ENCODE measurements at regions not wholly inside any gene's neighbourhood (a gene's known extent, or its start where the extent isn't known, plus 50 kb on each side); places are given as distances from the start of the nearest gene placed in this dataset.
A peak's percentile ranks its signal among the peaks of the same experiment; 100 is the strongest.

DNA sequence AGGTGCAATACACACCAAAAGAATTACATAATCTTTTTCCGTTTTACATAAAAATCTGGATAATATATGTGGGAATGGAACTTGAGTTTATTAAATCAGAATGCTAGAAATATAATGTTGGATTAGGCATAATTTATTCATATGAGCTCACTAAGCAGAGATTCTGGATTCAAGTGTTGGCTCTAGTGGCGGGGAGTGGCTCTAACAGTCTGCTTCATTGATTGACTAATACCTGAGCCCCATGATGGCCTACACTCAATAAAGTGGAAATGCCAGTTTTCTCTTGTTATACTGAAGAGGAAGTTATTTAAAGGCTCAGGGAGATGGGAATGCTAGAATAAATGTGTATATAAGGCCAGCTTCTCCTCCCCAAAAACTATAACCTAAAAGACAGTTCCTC lies 285.5 kb upstream of the MOCS1 start:
- Histone ChIP-seq H3K36me3 (no peaks in the 10 kb centered on the region), H3K27ac (no peak overlapping the region), H3K4me1 (no peaks in the 10 kb centered on the region), H3K9me3 (no peaks in the 10 kb centered on the region), H3K27me3 (no peaks in the 10 kb centered on the region), H3K4me3 (no peak overlapping the region)
- intact Hi-C loops (cut with DNase I): no loop called here
- ATAC-seq (no peak), DNase-seq (no peak)
- TF ChIP-seq POLR2A (IDR thresholded peaks at IDR 0.05) (no peak), CTCF (IDR thresholded peaks at IDR 0.05) (no peak)
- WGBS (ENCODE audit: insufficient coverage, low coverage, low lambda C conversion rate, missing lambda C conversion rate): 79% methylated on average over 2 of the region's 2 CpGs

DNA sequence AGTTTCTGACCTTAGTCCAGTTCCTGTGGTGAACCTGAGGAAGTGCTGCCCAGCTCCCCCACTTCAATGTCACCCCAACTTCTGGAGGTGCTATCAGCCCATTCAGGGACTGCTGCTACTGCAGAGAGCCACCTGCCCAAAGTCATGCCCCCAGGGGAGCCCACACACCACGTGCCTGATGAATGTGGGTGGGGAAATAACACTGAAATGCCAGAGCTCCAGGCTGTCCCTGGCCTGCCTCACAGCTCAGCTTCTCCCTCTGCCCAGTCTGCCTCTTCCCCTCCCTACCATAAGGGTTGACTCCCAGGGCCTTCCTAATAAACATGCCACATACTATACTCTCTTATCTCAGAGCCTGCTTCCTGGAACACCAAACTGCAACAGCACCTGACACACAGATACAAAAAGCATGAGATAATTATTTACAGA lies 276.4 kb upstream of the MOCS1 start:
- 0% methylated on average over 1 of the region's 1 CpG for WGBS (ENCODE audit: insufficient coverage, low coverage, low lambda C conversion rate, missing lambda C conversion rate)
- Histone ChIP-seq H3K9me3 (no peaks in the 10 kb centered on the region), H3K4me1 (no peaks in the 10 kb centered on the region), H3K27me3 (no peaks in the 10 kb centered on the region), H3K4me3 (no peak overlapping the region), H3K27ac (no peak overlapping the region), H3K36me3 (no peaks in the 10 kb centered on the region)
- TF ChIP-seq POLR2A (IDR thresholded peaks at IDR 0.05) (no peak), CTCF (IDR thresholded peaks at IDR 0.05) (no peak)
- DNase-seq (no peak), ATAC-seq (peak in 1 of 4 donors; percentile 44)
- intact Hi-C loops (cut with DNase I): no loop called here

DNA sequence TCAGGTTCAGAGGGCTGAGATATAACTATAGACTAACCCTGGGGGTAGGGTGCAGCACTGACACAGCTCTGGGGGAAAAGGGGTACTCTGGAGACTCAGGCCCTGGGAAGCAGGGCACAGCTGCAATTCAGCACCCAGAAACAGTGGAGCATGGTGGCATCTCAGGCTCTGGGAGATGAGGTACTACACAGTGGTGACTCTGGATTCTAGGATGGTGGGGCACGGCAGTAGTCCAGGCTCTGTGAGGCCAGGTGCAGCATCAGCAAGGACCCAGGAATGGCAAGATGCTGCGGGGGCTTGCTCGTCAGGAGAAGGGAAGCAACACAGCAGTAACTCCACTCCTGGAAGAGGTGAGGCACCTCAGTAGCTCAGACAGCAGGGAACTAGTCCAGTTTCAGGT lies 271.5 kb upstream of the MOCS1 start:
- 80% methylated on average over 1 of the region's 3 CpGs for WGBS (ENCODE audit: insufficient coverage, low coverage, low lambda C conversion rate, missing lambda C conversion rate)
- intact Hi-C loops (cut with DNase I): no loop called here
- no peaks in the 10 kb centered on the region for H3K4me1 ChIP-seq
- ATAC-seq (no peak), DNase-seq (no peak)
- no peak for TF ChIP-seq CTCF (IDR thresholded peaks at IDR 0.05)
- TF ChIP-seq POLR2A (IDR thresholded peaks at IDR 0.05): no peak
- H3K36me3 ChIP-seq: no peaks in the 10 kb centered on the region
- no peak overlapping the region for H3K4me3 ChIP-seq
- peaks cover 0 to 11% (median 0%) of the 10 kb centered on the region in 4 donors for H3K9me3 ChIP-seq
- no peaks in the 10 kb centered on the region for H3K27me3 ChIP-seq
- no peak overlapping the region for H3K27ac ChIP-seq

GRCh38 chr6:40205004-40205403 lies 270.7 kb upstream of the MOCS1 start:
- 80% methylated on average over 1 of the region's 1 CpG for WGBS (ENCODE audit: insufficient coverage, low coverage, low lambda C conversion rate, missing lambda C conversion rate)
- H3K4me1 ChIP-seq: no peaks in the 10 kb centered on the region

More at GRCh38 chr6:40205004-40205403, 270.7 kb upstream of the MOCS1 start:
- H3K9me3 ChIP-seq: peaks cover 0 to 17% (median 0%) of the 10 kb centered on the region in 4 donors
- intact Hi-C loops (cut with DNase I): no loop called here
- no peaks in the 10 kb centered on the region for H3K36me3 ChIP-seq
- DNase-seq (no peak), ATAC-seq (no peak)
- no peak overlapping the region for H3K27ac ChIP-seq
- no peak for TF ChIP-seq POLR2A (IDR thresholded peaks at IDR 0.05)
- TF ChIP-seq CTCF (IDR thresholded peaks at IDR 0.05): no peak
- H3K4me3 ChIP-seq: no peak overlapping the region
- H3K27me3 ChIP-seq: no peaks in the 10 kb centered on the region

Measured in right lobe of liver (tissue), 6 donors.